ENCODE measurements at regions not wholly inside any gene's neighbourhood (a gene's known extent, or its start where the extent isn't known, plus 50 kb on each side); places are given as distances from the start of the nearest gene placed in this dataset.
A peak's percentile ranks its signal among the peaks of the same experiment; 100 is the strongest.

DNA sequence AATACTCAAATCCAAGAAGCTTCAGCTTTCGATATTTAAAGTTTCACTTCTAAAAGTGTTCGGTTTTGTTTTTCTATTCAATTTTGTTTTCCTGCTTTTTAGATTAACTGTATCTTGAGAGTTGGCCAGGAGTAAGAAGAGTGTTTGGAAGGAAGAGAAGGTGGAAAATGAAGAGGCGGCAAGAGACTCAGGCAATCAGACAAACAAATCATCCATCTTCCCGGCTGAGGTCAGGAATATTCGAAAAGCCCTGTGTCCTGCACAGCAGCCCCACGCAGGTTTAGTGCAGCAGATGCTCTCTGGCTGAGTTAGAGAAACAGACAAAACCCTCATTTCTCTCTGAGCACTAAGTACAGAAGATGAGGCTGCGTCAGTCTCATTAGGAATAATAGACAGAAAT lies 330.3 kb upstream of the NOCT start:
- TF ChIP-seq CTCF (IDR thresholded peaks at IDR 0.05; ENCODE audit: unreplicated experiment) = no peak
- intact Hi-C loops (cut with micrococcal nuclease) = loop anchor here (10.0 kb wide), 1 partner anchor 1401 kb away; no protein-coding TSS in a partner anchor
- Mint-ChIP-seq H3K4me3 (ENCODE audit: unreplicated experiment) (no peak overlapping the region), H3K27ac (ENCODE audit: low read depth, unreplicated experiment) (no peak overlapping the region), H3K4me1 (ENCODE audit: insufficient read depth, unreplicated experiment) (peaks cover 6% of the 10 kb centered on the region), H3K27me3 (ENCODE audit: insufficient read depth, unreplicated experiment) (no peaks in the 10 kb centered on the region), H3K36me3 (ENCODE audit: insufficient read depth, unreplicated experiment) (no peaks in the 10 kb centered on the region), H3K9me3 (ENCODE audit: unreplicated experiment) (no peaks in the 10 kb centered on the region)
- no TSS peak for BruUV-seq (replicated peaks)
- POLR2A ChIA-PET = no interaction called here
- DNase-seq (ENCODE audit: unreplicated experiment) = no peak
- CTCF ChIA-PET = no interaction called here

- POLR2A ChIA-PET = interaction anchor here (0.7 to 1.5 kb wide), 4 partner anchors 190 to 439 kb away, joined by 3 to 5 read pairs (median 4); partner anchors contain the start of gene SLC7A11
- CTCF ChIA-PET = interaction anchor here (0.6 to 4.6 kb wide), 51 partner anchors 9 to 1557 kb away, joined by 3 to 36 read pairs (median 4); partner anchors contain the start of gene SLC7A11
- peak; percentile 78 for TF ChIP-seq CTCF (IDR thresholded peaks at IDR 0.05; ENCODE audit: unreplicated experiment)
- peaks cover 10% of the 10 kb centered on the region for H3K27me3 Mint-ChIP-seq (ENCODE audit: insufficient read depth, unreplicated experiment)
- H3K27ac Mint-ChIP-seq (ENCODE audit: low read depth, unreplicated experiment) = no peak overlapping the region
- peak; percentile 88 for DNase-seq (ENCODE audit: unreplicated experiment)
- H3K9me3 Mint-ChIP-seq (ENCODE audit: unreplicated experiment) = no peaks in the 10 kb centered on the region
- H3K4me3 Mint-ChIP-seq (ENCODE audit: unreplicated experiment) = no peak overlapping the region
- no peaks in the 10 kb centered on the region for H3K36me3 Mint-ChIP-seq (ENCODE audit: insufficient read depth, unreplicated experiment)
- intact Hi-C loops (cut with micrococcal nuclease) = loop anchor here (1.0 to 10.0 kb wide), 10 partner anchors 103 to 1559 kb away; no protein-coding TSS in a partner anchor
- peaks cover 6% of the 10 kb centered on the region for H3K4me1 Mint-ChIP-seq (ENCODE audit: insufficient read depth, unreplicated experiment)
- BruUV-seq (replicated peaks) = no TSS peak
These were observed 334.5 kb upstream of the NOCT start for GRCh38 chr4:138680989-138681604.

DNA sequence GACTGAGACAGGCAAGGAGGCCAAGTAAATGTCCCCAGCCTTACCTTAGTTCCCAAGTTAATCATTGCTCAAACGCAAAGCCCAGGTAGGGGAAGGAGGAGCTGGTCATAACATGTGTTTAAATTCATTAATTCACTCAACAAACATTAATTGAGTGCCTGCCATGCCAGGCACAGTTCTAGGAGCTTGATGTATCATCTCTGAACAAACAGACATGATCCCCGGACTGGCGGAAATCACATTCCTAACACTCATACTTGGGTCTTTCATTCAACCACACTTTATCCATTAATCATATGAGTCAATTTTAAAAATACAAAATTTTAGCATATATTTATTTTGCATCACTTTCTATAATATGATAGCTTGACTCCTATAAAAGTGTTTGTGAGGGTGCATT lies 335.3 kb upstream of the NOCT start:
- Mint-ChIP-seq H3K27me3 (ENCODE audit: insufficient read depth, unreplicated experiment) (peaks cover 10% of the 10 kb centered on the region), H3K9me3 (ENCODE audit: unreplicated experiment) (no peaks in the 10 kb centered on the region), H3K36me3 (ENCODE audit: insufficient read depth, unreplicated experiment) (no peaks in the 10 kb centered on the region), H3K4me3 (ENCODE audit: unreplicated experiment) (no peak overlapping the region), H3K4me1 (ENCODE audit: insufficient read depth, unreplicated experiment) (peaks cover 6% of the 10 kb centered on the region), H3K27ac (ENCODE audit: low read depth, unreplicated experiment) (no peak overlapping the region)
- intact Hi-C loops (cut with micrococcal nuclease) = loop anchor here (2.0 to 10.0 kb wide), 3 partner anchors 185 to 1558 kb away; no protein-coding TSS in a partner anchor
- BruUV-seq (replicated peaks) = no TSS peak
- no peak for DNase-seq (ENCODE audit: unreplicated experiment)
- POLR2A ChIA-PET = interaction anchor here (0.7 to 1.5 kb wide), 4 partner anchors 372 to 589 kb away, joined by 3 to 5 read pairs (median 3); partner anchors contain the start of gene SLC7A11
- CTCF ChIA-PET = interaction anchor here (0.5 to 4.6 kb wide), 51 partner anchors 8 to 1556 kb away, joined by 3 to 36 read pairs (median 4); partner anchors contain the start of gene SLC7A11
- TF ChIP-seq CTCF (IDR thresholded peaks at IDR 0.05; ENCODE audit: unreplicated experiment) = no peak

- no peak for DNase-seq (ENCODE audit: unreplicated experiment)
- POLR2A ChIA-PET = interaction anchor here (0.6 to 1.3 kb wide), 2 partner anchors 588 to 871 kb away, joined by 3 read pairs; no protein-coding TSS in a partner anchor
- intact Hi-C loops (cut with micrococcal nuclease) = no loop called here
- Mint-ChIP-seq H3K4me3 (ENCODE audit: unreplicated experiment) (no peak overlapping the region), H3K27me3 (ENCODE audit: insufficient read depth, unreplicated experiment) (peaks cover 10% of the 10 kb centered on the region), H3K4me1 (ENCODE audit: insufficient read depth, unreplicated experiment) (peaks cover 6% of the 10 kb centered on the region), H3K9me3 (ENCODE audit: unreplicated experiment) (no peaks in the 10 kb centered on the region), H3K36me3 (ENCODE audit: insufficient read depth, unreplicated experiment) (no peaks in the 10 kb centered on the region), H3K27ac (ENCODE audit: low read depth, unreplicated experiment) (no peak overlapping the region)
- CTCF ChIA-PET = interaction anchor here (0.5 to 4.6 kb wide), 12 partner anchors 11 to 859 kb away, joined by 3 to 36 read pairs (median 4); no protein-coding TSS in a partner anchor
- TF ChIP-seq CTCF (IDR thresholded peaks at IDR 0.05; ENCODE audit: unreplicated experiment) = no peak
- BruUV-seq (replicated peaks) = no TSS peak
These were observed 336.4 kb upstream of the NOCT start for GRCh38 chr4:138678985-138679746.

Data from MCF 10A (cell line).